KOPT-K1 (cell line): ENCODE measurements at regions not wholly inside any gene's neighbourhood (a gene's known extent, or its start where the extent isn't known, plus 50 kb on each side); places are given as distances from the start of the nearest gene placed in this dataset.

ENCODE experiments used
- H3K27ac ChIP-seq: fragments of 200-600 bp; sonication (generic); 2 replicates; pipeline ENCODE4 v1.5.1; 2016; ENCODE audit warnings: antibody characterized with exemption, mild to moderate bottlenecking, low read depth, low read length; ENCODE audit not compliant: poor library complexity, severe bottlenecking
- H3K36me3 ChIP-seq: fragments of 200-600 bp; sonication (generic); 2 replicates; pipeline ENCODE4 v1.5.1; 2017; ENCODE audit warnings: antibody characterized with exemption, mild to moderate bottlenecking, low read length, moderate library complexity; ENCODE audit not compliant: insufficient read depth
- H3K9me3 ChIP-seq: fragments of 200-600 bp; sonication (generic); 2 replicates; pipeline ENCODE4 v1.5.1; 2017; ENCODE audit warnings: antibody characterized with exemption, low read length, mild to moderate bottlenecking; ENCODE audit not compliant: insufficient read depth, poor library complexity, severe bottlenecking

DNA sequence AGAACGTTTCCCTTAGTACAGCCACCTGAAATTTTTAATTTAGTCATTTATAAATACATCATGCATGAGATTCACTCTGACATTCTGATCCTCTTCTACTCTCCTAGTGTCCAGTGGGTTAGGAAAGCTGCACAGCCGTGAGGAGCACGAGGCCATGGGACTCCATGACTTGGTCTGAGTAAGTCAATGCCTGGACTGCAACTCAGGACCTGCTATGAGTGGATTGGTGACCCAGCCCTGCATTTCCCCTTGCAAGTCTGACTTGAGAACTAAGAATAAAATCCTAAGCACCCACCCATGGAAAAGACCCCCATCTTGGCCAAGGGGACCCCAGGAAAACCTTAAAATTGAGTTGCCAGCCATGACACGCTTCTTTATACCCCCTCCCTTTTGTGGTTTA, 237.6 kb upstream of the HDAC4 start:
- no peaks in the 10 kb centered on the region for H3K36me3 ChIP-seq
- peaks cover 12% of the 10 kb centered on the region for H3K9me3 ChIP-seq
- H3K27ac ChIP-seq = no peak overlapping the region

DNA sequence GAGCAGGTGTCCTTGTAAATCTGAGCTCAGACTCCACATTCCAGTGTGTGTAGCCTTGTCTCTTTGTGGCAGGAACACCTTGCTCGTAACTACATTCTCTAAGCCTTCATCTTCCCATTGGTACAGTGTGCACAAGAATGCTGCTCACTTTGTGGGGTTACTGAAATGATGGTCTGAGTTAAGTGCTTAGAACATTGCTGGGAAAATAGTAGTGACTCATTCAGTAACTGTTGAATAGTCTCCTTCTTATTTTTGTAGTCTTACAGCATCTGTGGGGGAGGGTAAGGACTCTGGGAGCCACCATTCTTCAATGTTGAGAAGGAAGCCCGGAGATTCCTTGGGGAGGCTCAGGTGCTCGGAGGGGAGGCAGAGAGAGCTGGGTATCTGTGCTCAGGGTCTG, 236.0 kb upstream of the HDAC4 start:
- no peak overlapping the region for H3K27ac ChIP-seq
- peaks cover 12% of the 10 kb centered on the region for H3K9me3 ChIP-seq
- no peaks in the 10 kb centered on the region for H3K36me3 ChIP-seq

DNA sequence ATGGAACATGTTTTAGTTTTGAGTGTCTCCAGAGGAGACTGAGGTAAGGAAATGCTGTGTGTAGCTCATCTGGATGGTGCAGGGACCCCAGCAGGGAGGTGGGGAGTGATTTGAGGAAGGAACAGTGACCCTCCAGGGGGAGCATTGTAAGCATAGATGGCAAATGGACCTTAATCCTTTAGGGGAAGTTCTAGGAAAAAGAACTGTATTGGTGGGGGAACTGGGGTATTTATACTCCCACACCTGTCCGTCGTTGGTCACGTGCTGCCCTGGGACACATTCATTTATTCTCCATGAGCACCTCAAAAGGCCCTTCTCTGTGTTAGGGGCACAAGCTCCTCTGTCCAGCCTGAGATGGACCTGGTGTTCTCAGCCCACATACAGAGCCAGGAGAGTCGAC, 233.9 kb upstream of the HDAC4 start:
- no peaks in the 10 kb centered on the region for H3K36me3 ChIP-seq
- no peak overlapping the region for H3K27ac ChIP-seq
- peaks cover 12% of the 10 kb centered on the region for H3K9me3 ChIP-seq

DNA sequence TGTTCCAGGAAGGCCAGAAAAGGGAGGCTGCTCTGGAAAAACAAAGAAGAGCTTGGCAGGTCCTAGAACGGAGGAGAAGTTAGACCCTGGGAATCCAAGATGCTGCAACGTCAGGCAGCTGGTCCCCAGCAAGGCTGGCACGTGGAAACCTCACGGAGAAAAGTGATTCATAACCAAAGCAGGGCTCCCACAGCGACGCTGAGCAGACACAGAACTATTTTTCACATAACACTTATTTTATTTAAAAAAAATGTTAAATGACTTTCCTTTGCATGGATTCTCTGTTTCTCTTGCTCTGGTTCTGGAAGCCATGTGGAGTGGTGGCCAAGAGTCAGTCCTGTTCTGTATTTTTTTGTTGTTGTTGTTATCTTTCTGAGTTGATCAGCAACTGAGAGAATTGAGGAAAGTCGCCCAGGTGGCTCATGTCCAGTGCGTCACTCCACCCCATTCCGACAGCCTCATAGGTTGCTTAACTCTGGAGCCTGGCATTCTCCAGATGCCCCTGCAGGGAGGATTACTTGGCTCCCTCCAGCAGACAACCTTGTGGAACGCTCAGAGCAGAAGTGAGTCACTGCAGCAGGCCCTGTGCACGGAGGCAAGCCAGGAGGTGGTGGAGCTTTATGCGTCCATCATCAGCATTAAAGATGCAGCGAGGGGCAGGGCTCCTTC, 229.9 kb upstream of the HDAC4 start:
- H3K9me3 ChIP-seq = peaks cover under 1% of the 10 kb centered on the region
- peak overlapping the region; percentile 56 for H3K27ac ChIP-seq
- H3K36me3 ChIP-seq = no peaks in the 10 kb centered on the region

DNA sequence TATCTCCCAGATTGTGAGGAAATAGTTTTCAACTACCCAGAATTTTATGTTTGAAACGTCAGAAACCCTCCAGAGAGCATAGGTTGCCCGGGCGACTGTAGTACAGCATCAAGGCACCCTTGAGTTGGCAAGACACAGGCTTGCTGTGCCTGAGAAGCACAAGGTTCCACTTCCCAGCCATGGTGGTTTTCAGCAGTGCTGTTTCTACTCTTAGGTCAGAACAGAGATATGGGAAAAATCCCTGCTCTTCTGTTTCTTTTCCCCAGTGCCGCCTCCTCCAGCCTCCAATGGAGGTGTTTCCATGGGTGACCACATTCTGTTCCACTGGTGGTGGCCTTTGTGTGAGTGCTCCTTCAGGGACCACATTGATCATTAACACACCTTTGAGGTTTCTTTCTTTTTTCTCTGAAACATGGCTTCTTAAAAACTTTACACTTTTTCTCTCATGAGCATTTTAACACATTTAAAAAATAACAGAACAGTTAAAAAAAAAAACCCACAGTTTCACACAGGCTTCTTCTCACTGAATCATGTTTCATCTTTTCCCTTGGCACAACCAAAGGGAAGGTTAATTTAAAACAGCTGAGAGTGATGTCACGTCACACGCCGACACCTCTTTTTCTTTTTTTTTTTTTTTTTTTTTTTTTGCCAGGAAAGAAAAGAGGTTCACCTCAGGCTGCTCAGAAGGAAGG, 229.3 kb upstream of the HDAC4 start:
- H3K27ac ChIP-seq = peak overlapping the region; percentile 56
- H3K9me3 ChIP-seq = no peaks in the 10 kb centered on the region
- H3K36me3 ChIP-seq = no peaks in the 10 kb centered on the region

DNA sequence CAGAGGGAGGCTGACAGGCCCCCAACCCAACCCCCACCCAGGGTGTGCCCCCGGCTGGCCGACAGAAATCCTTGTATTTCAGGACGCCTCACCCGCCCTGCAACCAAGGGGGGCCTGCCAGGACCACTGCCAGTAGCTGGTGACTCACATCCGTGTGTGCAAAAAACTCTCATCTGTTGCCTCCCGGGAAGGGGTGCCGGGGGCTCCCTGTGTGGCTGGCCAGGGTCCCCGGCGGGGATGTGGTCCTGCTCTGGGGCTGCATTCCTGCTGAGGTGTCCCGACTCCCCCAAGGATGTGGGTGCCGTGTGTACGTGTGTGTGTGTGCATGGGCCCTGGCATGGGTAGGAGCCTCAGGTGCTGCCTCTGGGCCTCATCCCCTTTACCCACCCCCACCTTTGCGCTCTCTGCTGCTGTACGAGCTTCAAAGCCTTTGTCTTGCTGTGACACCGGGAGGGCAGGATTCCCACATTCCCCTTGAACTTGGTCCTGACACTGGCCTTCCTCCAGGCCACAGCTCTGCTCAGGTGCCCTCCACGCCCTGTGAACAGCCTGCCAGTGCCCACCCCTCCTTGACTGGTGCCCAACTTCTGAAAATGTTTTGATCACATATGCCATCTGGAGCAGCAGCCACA, 226.3 kb upstream of the HDAC4 start:
- Histone ChIP-seq H3K27ac (peak overlapping the region; percentile 98), H3K36me3 (no peaks in the 10 kb centered on the region), H3K9me3 (no peaks in the 10 kb centered on the region)

DNA sequence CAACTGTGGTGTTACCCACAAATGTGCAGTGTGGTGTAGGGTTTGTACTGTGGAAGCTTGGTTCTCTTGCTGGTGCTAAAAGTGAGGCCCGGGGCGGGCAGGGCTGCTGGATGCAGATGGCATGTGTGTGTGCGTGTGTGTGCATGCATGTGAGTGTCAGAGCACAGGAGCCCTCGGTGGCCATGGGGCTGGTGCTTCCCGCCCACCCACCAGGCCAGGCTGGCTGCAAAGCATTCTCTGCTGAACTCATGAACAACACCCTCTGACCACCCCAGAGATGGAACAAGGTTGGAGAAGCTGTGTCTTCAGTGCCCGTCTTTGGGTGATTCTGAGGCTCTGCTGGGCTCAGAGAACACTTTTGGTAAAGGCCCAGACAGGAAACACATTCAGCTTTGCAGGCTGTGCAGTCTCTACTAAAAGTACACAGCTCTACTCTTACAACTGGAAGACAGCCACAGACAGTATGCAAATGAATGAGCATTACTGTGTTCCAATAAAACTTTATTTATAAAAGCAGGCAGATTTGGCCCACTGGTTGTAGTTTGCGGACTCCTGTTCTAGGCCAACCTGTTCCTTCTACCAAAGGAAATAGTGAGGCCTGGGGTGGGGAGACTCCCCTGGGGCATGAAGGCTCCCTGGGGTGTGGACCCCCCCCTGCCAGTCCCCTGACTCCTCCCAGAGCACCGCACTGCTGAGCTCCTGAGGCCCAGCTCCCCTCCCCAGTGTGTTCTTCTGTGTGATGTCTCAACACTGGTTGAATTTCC, 225.3 kb upstream of the HDAC4 start:
- Histone ChIP-seq H3K27ac (peak overlapping the region; percentile 98), H3K9me3 (no peaks in the 10 kb centered on the region), H3K36me3 (no peaks in the 10 kb centered on the region)

DNA sequence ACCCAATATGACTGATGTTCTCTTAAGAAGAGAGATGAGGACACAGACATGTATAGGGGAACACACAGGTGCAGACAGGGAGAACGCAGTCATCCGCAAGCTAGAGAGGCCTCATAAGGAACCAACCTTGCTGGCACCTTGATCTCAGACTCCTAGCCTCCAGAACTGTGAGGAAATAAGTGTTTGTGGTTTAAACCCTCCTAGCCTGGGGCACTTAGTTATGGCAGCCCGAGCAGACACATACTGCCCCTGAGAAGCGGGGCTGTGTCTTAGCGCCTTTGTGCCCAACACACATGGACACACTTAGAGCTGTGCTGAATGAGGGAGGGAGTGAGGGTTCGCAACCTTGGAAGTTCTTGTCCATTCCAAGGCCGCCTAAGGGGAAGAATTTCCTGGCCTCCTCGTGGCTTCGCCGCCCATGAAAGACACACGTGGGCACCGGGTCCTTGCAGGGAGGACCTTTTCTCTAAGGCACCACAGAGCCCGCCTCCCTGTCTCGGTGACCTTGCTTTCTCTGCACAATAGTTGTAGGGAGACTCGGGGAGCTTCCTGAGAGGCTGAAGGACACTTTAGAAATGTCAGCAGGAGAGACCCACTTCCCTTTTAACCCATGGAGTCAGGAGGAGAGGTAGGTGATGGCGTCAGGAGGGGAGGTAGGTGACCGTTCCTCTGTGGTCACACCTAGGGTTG, 224.5 kb upstream of the HDAC4 start:
- Histone ChIP-seq H3K27ac (peak overlapping the region; percentile 98), H3K9me3 (no peaks in the 10 kb centered on the region), H3K36me3 (no peaks in the 10 kb centered on the region)

DNA sequence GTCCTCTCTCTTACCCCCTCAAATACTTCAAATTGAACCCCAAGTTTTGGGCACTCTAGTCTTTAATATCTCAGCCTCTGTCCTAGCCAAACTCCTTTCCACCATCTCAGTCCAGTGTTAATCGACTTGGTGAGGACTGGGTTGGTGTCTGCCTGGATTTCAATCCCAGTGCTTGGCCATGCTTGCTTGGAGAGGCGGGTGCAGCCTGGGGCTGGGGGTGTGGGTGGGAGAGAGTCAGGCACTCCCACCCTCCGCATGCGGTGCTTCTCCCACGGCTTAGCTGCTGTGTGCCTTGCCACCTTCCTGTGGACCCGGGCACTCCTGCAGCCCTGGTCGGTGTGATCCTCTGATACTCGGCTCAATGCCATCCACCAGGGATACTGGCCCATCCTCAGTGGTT, 220.8 kb upstream of the HDAC4 start:
- Histone ChIP-seq H3K9me3 (peaks cover 20% of the 10 kb centered on the region), H3K27ac (peak overlapping the region; percentile 98), H3K36me3 (no peaks in the 10 kb centered on the region)

DNA sequence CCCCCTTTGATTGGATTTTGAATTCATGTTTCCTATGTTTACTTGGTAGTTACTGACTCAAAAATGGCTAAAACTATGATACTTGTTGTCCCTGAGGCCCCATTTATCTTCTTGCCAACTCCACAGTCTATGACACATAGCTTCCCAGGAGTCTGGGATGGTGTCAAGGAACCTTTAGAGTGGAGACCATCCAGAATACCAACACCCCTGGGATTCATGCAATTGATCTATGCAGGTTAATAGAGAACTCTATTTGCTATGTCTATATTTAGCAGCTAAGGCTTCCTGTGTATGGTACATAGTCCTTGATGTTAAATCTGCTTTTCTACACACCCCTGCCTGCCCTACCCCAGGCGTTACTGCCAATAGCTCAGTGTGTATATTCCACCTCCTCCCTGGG, 218.5 kb upstream of the HDAC4 start:
- Histone ChIP-seq H3K36me3 (no peaks in the 10 kb centered on the region), H3K9me3 (peaks cover 26% of the 10 kb centered on the region), H3K27ac (peak overlapping the region; percentile 98)

DNA sequence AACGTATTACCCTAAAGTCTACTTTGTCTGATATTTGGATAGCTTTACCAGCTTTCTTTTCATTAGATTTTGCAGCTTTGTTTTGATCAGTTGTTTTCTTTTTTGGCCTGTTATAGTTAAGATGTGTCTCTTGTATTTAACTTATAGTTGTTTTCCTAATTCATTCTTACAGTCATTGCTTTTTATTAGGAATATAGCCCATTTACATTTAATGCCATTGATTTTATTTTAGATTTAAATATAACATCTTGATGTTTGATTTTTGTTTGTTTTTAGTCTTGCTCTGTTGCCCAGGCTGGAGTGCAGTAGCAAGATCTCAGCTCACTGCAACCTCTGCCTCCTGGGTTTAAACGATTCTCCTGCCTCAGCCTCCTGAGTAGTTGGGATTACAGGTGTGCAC, 215.9 kb upstream of the HDAC4 start:
- Histone ChIP-seq H3K9me3 (peaks cover 26% of the 10 kb centered on the region), H3K27ac (no peak overlapping the region), H3K36me3 (no peaks in the 10 kb centered on the region)

DNA sequence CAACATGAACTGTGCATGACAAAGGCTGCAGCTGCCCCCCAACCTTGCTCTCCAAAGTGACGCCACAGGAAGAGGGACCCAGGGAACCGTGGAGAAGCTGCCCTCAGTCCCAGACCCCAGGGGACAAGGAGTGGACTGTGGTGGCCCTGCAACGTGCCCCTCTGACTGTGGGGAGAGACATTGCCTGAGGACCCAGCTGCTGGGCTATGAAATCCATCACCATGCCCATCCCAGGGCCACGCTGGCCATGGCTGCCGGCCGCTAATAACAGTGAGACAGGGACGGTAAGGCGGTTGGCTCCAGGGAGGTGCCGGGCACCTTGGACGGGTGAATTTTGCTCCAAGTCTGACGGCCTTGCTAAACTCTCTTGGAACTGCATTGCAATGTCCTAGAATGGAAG, 211.3 kb upstream of the HDAC4 start:
- Histone ChIP-seq H3K36me3 (no peaks in the 10 kb centered on the region), H3K27ac (no peak overlapping the region), H3K9me3 (peaks cover 12% of the 10 kb centered on the region)

DNA sequence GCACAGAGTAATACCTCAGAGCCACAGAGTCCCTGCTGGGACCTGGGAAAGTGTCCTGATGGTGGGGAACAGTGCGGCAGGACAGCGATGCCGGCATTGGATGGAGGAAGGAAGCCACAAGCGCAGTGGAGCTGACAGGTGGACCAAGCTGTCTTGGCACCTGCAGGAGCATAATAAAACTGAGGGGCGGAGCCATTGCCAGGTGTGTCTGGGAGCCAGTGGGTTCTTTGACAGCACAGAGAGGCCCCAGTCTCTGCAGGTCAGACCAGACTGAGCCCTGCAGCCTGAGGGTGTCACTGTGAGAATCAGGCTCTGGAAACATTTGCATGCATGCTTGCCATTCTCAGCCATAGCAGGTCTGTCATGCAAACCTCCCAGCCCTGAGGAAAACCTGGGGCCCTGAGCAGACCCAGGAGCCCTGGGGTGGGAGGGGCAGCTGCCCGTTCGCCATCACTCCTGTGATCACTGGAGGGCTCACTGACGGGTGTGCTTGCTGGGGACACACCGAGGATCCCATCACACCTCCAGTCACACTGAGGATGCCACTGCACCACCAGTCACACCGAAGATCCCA, 210.5 kb upstream of the HDAC4 start:
- peaks cover 4% of the 10 kb centered on the region for H3K9me3 ChIP-seq
- H3K36me3 ChIP-seq = no peaks in the 10 kb centered on the region
- no peak overlapping the region for H3K27ac ChIP-seq

DNA sequence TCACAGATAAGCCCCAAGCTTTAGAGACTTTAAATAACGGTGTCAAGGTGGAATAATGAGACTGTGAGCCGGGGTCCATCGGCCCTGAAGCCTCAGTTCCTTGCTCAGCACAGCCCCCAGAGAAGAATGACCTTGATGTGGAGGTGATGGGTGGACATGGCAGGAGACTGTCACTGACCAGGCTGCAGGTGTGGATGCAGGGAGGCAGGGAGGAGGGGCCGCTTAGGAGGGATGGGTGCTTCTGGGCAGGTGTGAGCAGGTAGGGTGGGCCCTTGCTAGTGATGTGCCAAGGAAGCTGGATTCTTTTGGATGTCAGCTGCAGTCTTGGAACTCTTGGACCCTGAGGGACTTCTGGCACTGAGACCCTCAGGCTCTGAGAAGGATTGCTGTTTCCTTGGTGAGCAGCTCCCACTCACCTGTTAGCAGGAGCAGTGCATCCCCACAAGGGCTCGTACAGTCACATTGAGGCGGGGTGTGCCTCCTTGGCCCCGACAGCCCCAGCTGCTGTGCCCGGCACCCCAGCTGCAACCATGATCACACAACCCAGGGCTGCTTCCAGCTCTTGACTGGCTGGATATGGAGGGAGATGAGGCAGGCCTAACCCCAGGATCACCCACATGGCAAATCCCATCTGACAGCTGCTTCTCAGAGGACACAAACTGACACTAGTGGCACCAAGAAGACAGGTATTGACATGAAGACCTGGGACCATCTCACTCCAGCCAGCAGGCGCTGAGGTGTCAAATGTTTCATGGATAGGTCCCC, 209.8 kb upstream of the HDAC4 start:
- H3K36me3 ChIP-seq = no peaks in the 10 kb centered on the region
- H3K9me3 ChIP-seq = no peaks in the 10 kb centered on the region
- no peak overlapping the region for H3K27ac ChIP-seq
